ENCODE measurements at regions not wholly inside any gene's neighbourhood (a gene's known extent, or its start where the extent isn't known, plus 50 kb on each side); places are given as distances from the start of the nearest gene placed in this dataset.

DNA sequence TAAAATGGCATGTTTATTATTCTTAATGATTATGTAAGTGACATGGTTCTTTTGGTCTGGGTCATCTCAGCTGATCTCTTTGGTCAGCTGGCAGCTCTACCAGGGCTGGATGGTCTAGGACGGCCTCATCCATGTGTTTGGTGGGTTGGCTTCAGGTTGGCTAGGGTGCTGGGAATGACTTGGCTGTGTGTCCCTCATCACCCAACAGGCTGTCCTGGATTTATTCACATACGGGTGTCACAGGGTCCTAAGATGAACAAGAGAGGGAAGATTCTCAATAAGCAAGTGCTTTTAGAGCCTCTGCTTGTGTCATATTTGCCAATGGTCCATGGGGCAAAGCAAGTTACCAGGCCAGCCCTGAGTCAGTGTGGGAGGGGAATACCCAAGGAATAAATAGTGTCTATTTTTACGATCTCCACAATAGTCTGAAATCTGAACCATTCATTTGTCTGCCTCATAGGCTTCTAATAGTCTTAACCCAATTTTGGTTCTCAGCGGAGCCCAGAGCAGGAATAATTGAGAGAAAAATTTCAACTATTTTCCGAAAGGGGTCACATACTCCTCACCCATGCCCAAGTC lies 157.5 kb downstream of the HS3ST2 start:
- TF ChIP-seq EP300 (IDR thresholded peaks at IDR 0.05) (no peak), POLR2A (IDR thresholded peaks at IDR 0.05) (no peak), POLR2AphosphoS5 (IDR thresholded peaks at IDR 0.05) (no peak)
- TF ChIP-seq, protein P1, sequence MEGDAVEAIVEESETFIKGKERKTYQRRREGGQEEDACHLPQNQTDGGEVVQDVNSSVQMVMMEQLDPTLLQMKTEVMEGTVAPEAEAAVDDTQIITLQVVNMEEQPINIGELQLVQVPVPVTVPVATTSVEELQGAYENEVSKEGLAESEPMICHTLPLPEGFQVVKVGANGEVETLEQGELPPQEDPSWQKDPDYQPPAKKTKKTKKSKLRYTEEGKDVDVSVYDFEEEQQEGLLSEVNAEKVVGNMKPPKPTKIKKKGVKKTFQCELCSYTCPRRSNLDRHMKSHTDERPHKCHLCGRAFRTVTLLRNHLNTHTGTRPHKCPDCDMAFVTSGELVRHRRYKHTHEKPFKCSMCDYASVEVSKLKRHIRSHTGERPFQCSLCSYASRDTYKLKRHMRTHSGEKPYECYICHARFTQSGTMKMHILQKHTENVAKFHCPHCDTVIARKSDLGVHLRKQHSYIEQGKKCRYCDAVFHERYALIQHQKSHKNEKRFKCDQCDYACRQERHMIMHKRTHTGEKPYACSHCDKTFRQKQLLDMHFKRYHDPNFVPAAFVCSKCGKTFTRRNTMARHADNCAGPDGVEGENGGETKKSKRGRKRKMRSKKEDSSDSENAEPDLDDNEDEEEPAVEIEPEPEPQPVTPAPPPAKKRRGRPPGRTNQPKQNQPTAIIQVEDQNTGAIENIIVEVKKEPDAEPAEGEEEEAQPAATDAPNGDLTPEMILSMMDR (IDR thresholded peaks at IDR 0.05): no peak

All from stomach (tissue), 4 donors.